ENCODE measurements at regions not wholly inside any gene's neighbourhood (a gene's known extent, or its start where the extent isn't known, plus 50 kb on each side); places are given as distances from the start of the nearest gene placed in this dataset.
"Not testable (repeated sequence)": the region's sequence is repeated elsewhere in the genome, so short reads cannot be mapped to it uniquely, and the experiment has no call there.

GRCh38 chr9:30815585-30815984 lies 1568.9 kb upstream of the ACO1 start:
- no peak for DNase-seq (ENCODE audit: low read depth)

GRCh38 chr9:30845136-30845535 lies 1539.3 kb upstream of the ACO1 start:
- DNase-seq (ENCODE audit: low read depth) = no peak

DNA sequence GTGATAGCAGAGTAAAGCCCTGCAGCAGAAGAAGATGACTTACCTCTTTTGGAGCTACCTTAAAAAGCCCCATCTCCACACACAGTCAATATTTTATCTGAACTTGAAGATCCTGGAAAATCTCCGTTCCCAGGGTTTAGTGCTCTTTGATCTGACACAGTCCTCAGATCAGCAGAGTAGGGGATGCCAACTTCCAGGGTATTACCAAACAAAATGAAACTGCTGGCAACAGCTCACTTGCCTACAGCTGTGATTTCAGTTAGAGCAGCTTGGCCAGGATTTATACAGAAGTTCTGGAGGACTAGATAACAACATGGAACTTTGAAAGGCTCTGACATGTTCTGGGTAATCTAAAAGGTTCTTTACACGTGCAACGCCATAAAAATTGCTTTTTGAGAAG lies 1537.8 kb upstream of the ACO1 start:
- no peak for DNase-seq (ENCODE audit: low read depth)

GRCh38 chr9:30851600-30851999 lies 1532.8 kb upstream of the ACO1 start:
- no peak for DNase-seq (ENCODE audit: low read depth)

DNA sequence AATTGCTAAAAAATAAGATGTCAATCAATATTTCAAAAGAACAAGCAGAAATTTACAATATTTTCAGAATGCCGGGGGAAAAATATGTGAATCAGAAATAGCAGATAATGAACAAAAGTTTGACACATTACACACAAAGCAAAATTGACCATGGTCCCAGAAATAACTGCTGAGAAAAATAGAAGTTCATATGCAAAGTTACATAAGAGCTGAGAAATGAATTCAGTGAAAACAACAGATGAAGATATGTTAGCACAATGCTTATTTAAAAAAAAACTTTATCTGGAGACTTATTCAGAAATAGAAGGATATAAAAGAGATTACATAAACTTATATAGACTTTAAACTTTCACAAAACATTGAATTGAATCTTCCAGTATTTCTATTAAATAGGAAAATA lies 1483.7 kb upstream of the ACO1 start:
- no peak for DNase-seq (ENCODE audit: low read depth)

DNA sequence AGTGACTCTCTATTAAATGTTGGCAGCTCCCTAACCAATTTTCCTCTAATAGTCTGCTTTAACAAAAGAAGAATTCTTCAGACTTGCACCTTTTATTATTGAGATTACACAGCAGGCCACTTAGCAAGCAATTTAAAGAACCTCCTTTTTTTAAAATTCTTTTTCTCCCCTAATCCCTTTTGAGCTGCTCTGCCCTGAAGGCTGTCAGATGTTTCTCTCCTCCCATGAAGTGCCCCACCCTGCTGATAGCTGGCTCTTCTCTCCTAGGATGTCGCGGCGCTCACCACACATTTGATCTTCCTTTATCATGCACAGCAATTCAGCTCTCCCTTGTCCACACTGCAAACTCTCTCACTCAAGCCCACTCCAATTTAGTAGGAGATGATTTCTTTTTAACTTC lies 1471.1 kb upstream of the ACO1 start:
- DNase-seq (ENCODE audit: low read depth) = no peak

DNA sequence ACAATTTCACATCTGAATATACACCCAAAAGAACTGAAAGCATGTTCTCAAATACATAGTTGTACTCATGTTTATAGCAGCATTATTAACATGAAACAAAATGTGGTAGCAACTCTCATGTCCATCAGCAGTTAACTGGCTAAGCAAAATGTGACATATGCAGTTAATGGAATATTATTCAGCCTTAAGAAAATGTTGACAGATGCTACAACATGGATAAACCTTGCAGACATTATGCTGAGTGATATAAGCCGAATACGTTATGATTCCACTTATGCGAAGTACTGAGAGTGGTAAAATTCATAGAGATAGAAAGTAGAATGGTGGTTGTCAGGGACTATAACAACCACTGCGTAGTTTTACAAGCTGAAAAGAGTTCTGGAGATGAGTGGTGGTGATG lies 1469.0 kb upstream of the ACO1 start:
- no peak for DNase-seq (ENCODE audit: low read depth)

- no peak for DNase-seq (ENCODE audit: low read depth)
Observed at GRCh38 chr9:30925126-30925525, 1459.3 kb upstream of the ACO1 start.

DNA sequence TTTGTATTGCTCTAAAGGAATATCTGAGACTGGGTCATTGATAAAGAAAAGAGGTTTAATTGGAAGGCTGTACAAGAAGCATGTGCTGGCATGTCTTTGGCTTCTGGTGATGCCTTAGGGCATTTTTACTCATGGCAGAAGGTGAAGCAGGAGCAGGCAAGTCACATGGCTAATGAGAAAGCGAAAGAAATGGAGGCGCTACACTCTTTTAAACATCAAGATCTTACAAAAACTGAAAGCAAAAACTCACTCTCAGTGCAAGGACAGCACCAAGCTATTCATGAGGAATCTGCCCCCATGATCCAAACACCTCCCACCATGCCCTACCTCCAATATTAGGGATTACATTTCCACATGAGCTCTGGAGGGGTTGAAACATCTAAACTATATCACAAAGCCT lies 1458.8 kb upstream of the ACO1 start:
- DNase-seq (ENCODE audit: low read depth) = no peak

- no peak for DNase-seq (ENCODE audit: low read depth)
Observed at GRCh38 chr9:30928045-30928444, 1456.4 kb upstream of the ACO1 start.

GRCh38 chr9:30932226-30932625 lies 1452.2 kb upstream of the ACO1 start:
- peak; percentile 11 for DNase-seq (ENCODE audit: low read depth)

DNA sequence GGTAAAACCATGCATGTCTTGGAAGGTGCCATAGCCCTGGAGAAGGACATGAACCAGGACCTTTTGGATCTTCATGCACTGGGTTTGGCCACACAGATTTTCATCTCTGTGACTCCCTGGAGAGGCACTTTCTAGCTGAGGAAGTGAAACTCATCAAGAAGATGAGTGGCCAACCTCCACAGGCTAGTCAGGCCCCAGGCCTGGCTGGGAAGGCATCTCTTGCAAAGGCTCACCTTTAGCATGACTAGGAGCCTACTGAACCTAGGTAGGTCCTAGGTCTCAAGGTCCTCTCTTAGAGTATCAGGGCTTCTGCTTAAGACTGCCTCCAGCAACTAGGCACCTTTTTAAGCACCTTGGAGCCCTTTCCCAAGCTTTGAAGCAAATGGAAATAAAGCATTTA lies 1448.7 kb upstream of the ACO1 start:
- no peak for DNase-seq (ENCODE audit: low read depth)

GRCh38 chr9:30937106-30937505 lies 1447.3 kb upstream of the ACO1 start:
- no peak for DNase-seq (ENCODE audit: low read depth)

GRCh38 chr9:30942852-30943251 lies 1441.6 kb upstream of the ACO1 start:
- DNase-seq (ENCODE audit: low read depth) = not testable (repeated sequence)

GRCh38 chr9:30943446-30944224 lies 1440.8 kb upstream of the ACO1 start:
- DNase-seq (ENCODE audit: low read depth) = no peak

- no peak for DNase-seq (ENCODE audit: low read depth)
Observed at GRCh38 chr9:30944225-30944569, 1440.2 kb upstream of the ACO1 start.

GRCh38 chr9:30944741-30945280 lies 1439.6 kb upstream of the ACO1 start:
- DNase-seq (ENCODE audit: low read depth) = no peak

DNA sequence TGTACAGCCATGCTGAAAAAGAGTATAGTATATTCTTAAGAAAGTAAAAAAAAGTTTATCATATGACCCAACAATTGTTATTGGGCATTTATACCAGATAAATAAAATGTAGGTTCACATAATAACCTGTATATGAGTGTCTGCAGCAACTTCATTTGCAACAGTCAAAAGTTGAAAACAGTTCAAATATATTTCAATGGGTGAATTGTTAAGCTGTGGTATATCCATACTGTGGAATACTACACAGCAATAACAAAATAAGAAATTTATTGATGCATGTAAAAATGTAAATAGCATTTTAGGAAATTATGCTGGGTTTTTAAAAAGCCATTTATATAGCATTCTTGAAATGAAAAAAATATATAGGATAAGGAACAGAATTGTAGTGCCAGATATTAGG lies 1420.1 kb upstream of the ACO1 start:
- DNase-seq (ENCODE audit: low read depth) = no peak

DNA sequence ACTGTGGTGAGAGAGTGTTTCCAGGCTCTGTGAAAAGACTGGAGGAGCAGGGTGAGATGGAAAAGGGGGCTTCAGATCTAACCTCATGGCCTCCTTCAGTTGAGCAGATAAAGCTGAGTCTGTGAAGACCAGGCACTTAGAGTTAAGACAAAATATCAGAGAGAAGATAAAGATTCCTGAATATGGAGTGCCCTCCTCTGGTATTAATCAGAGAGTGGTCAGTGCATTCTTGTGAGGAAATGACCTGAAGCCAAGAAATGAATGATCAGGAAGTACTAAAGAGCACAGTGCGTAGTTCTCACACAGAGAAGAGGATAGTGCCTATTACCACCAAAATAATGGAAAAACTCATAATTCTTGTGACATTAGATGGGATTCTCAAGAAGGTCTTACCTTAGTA lies 1417.0 kb upstream of the ACO1 start:
- DNase-seq (ENCODE audit: low read depth) = no peak

GRCh38 chr9:30970186-30970585 lies 1414.3 kb upstream of the ACO1 start:
- no peak for DNase-seq (ENCODE audit: low read depth)

- DNase-seq (ENCODE audit: low read depth) = no peak
Observed at GRCh38 chr9:30970812-30971211, 1413.6 kb upstream of the ACO1 start.

- no peak for DNase-seq (ENCODE audit: low read depth)
Observed at GRCh38 chr9:30972654-30973053, 1411.8 kb upstream of the ACO1 start.

DNA sequence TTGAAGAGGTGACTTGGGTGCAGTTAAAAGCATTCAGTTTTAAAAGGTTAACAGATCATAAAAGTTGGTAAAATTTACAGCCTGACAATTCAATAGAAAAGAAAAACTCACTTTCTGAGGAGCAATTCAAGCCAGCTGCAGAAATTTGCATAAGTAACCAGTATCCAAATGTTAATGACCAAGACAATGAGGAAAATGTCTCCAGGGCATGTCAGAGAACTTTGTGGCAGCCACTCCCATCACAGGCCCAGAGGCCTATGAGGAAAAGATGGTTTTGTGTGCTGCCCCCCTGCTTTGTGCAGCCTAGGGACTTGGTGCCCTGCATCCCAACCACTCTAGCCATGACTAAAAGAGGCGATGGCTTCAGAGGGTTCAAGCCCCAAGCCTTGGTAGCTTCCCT lies 1406.5 kb upstream of the ACO1 start:
- no peak for DNase-seq (ENCODE audit: low read depth)

DNA sequence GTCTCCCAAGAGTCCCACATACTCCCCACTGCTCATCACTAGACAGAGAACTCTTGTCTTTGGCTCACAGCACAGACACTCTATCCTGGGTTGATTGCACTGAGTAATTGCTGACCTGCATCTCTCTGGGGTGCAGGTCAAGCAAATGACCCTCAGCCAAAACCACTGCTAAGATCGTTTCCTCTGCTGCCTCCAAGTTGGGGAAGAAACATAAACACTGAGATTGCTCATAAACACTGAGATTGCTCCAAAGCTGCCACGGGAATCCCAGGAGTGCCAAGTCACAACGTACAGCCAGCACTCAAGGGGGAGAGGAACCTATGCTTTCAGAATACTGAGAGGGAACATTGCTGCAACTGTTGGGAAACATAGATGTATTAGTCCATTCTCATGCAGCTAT lies 1402.1 kb upstream of the ACO1 start:
- no peak for DNase-seq (ENCODE audit: low read depth)
